ENCODE measurements at regions not wholly inside any gene's neighbourhood (a gene's known extent, or its start where the extent isn't known, plus 50 kb on each side); places are given as distances from the start of the nearest gene placed in this dataset.

DNA sequence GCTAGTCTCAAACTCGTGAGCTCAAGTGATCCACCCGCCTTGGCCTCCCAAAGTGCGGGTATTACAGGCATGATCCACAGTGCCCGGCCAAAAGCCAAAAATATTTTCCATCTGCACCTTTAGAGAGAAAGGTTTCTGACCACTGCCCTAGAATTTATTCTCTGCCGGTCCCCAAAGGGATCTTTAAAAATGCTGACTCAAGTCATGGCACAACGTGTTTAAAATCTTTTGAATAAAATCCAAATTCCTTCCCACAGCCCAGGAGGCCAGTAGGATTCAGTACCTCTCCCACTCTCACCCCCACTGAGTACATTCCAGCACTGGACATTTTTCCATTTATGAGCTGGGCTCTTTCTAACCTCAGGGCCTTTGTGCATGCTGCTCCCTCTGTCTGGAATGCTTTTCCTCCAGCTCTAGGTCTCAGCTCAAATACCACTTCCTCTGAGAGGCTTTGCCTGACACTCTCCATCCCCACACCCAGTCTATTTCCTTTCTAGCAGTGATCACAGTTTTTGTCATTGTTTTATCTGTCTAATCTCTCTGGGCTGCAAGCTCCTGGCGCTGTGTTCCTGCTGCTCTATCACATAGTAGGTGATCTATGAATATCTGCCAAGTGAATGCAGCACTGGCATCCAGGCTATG, 502.9 kb downstream of the SHQ1 start:
- Histone ChIP-seq H3K36me3 (ENCODE audit: control insufficient read depth in 4 of 4, insufficient read depth in 4 of 4, low read length in 4 of 4) (no peaks in the 10 kb centered on the region), H3K9me3 (ENCODE audit: control insufficient read depth in 4 of 4, insufficient read depth in 3 of 4, low read length in 3 of 4) (no peaks in the 10 kb centered on the region), H3K4me1 (ENCODE audit: control insufficient read depth in 5 of 5, insufficient read depth in 5 of 5, low read length in 5 of 5) (peaks cover 0 to 8% (median 5%) of the 10 kb centered on the region in 5 donors), H3K9ac (ENCODE audit: insufficient read depth in 1 of 2, low read length in 2 of 2) (no peak overlapping the region), H3K4me3 (no peak overlapping the region), H3K27ac (ENCODE audit: low read depth in 1 of 2, low read length in 1 of 2) (no peak overlapping the region), H3K27me3 (ENCODE audit: control insufficient read depth in 3 of 3, insufficient read depth in 3 of 3, low read length in 2 of 3) (no peaks in the 10 kb centered on the region)
- peak in 1 of 3 donors; percentile 4 for DNase-seq
- no peak for ATAC-seq (ENCODE audit: insufficient read depth, low FRiP score)
- WGBS, 2 donors: 75 to 78% methylated on average over 7 of the region's 7 CpGs
- TF ChIP-seq, protein P1, sequence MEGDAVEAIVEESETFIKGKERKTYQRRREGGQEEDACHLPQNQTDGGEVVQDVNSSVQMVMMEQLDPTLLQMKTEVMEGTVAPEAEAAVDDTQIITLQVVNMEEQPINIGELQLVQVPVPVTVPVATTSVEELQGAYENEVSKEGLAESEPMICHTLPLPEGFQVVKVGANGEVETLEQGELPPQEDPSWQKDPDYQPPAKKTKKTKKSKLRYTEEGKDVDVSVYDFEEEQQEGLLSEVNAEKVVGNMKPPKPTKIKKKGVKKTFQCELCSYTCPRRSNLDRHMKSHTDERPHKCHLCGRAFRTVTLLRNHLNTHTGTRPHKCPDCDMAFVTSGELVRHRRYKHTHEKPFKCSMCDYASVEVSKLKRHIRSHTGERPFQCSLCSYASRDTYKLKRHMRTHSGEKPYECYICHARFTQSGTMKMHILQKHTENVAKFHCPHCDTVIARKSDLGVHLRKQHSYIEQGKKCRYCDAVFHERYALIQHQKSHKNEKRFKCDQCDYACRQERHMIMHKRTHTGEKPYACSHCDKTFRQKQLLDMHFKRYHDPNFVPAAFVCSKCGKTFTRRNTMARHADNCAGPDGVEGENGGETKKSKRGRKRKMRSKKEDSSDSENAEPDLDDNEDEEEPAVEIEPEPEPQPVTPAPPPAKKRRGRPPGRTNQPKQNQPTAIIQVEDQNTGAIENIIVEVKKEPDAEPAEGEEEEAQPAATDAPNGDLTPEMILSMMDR (IDR thresholded peaks at IDR 0.05; ENCODE audit: control extremely low read depth, extremely low read depth): no peak

DNA sequence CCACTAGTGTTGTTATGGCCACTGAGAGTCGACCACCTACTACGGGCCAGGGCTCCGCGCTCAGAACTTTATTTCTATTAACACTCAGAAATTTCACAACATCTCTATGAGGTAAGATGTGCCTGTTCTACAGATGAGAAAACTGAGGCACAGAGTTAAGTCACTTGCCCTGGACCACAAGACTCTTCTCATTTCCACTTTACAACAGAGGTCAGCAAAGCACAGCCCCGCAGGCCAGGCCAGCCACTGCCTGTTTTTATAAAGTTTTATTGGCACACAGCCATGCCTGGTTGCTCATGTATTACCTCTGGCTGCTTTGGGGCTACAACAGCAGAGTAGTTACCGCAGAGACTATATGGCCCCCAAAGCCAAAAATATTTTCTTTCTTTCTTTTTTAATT, 503.6 kb downstream of the SHQ1 start:
- Histone ChIP-seq H3K9me3 (ENCODE audit: control insufficient read depth in 4 of 4, insufficient read depth in 3 of 4, low read length in 3 of 4) (no peaks in the 10 kb centered on the region), H3K27me3 (ENCODE audit: control insufficient read depth in 3 of 3, insufficient read depth in 3 of 3, low read length in 2 of 3) (no peaks in the 10 kb centered on the region), H3K27ac (ENCODE audit: low read depth in 1 of 2, low read length in 1 of 2) (no peak overlapping the region), H3K4me3 (no peak overlapping the region), H3K9ac (ENCODE audit: insufficient read depth in 1 of 2, low read length in 2 of 2) (no peak overlapping the region), H3K36me3 (ENCODE audit: control insufficient read depth in 4 of 4, insufficient read depth in 4 of 4, low read length in 4 of 4) (no peaks in the 10 kb centered on the region), H3K4me1 (ENCODE audit: control insufficient read depth in 5 of 5, insufficient read depth in 5 of 5, low read length in 5 of 5) (peaks cover 0 to 8% (median 5%) of the 10 kb centered on the region in 5 donors)
- DNase-seq: peak in 1 of 3 donors; percentile 1
- TF ChIP-seq, protein P1 (IDR thresholded peaks at IDR 0.05; ENCODE audit: control extremely low read depth, extremely low read depth): no peak
- no peak for ATAC-seq (ENCODE audit: insufficient read depth, low FRiP score)
- 93 to 95% methylated on average over 6 of the region's 6 CpGs for WGBS, 2 donors

DNA sequence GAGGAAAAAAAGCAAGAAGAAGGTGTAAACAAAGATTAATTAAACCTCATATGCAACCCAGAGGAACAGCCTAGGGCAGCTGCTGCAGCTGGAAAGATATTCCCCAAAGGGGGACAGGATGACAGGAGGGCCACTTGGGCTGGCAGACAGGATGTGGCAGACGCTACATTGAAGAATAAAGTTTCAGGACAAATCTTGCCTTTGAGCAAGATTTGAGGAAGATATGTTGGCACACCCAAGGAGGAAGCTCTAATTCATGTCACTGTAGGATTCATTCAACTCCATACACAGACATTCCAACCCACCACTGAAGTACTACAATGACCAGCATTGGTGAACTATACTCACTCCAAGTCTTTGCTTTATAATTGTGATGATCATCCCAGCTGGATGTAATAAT, 504.0 kb downstream of the SHQ1 start:
- TF ChIP-seq, protein P1 (IDR thresholded peaks at IDR 0.05; ENCODE audit: control extremely low read depth, extremely low read depth): no peak
- peaks cover 0 to 12% (median 5%) of the 10 kb centered on the region in 5 donors for H3K4me1 ChIP-seq (ENCODE audit: control insufficient read depth in 5 of 5, insufficient read depth in 5 of 5, low read length in 5 of 5)
- WGBS, 2 donors: 33 to 51% methylated on average over 1 of the region's 1 CpG
- H3K27me3 ChIP-seq (ENCODE audit: control insufficient read depth in 3 of 3, insufficient read depth in 3 of 3, low read length in 2 of 3): no peaks in the 10 kb centered on the region
- ATAC-seq (ENCODE audit: insufficient read depth, low FRiP score) (no peak), DNase-seq (peak in 1 of 3 donors; percentile 2)
- H3K27ac ChIP-seq (ENCODE audit: low read depth in 1 of 2, low read length in 1 of 2): no peak overlapping the region
- H3K9me3 ChIP-seq (ENCODE audit: control insufficient read depth in 4 of 4, insufficient read depth in 3 of 4, low read length in 3 of 4): no peaks in the 10 kb centered on the region
- no peak overlapping the region for H3K9ac ChIP-seq (ENCODE audit: insufficient read depth in 1 of 2, low read length in 2 of 2)
- no peak overlapping the region for H3K4me3 ChIP-seq
- H3K36me3 ChIP-seq (ENCODE audit: control insufficient read depth in 4 of 4, insufficient read depth in 4 of 4, low read length in 4 of 4): no peaks in the 10 kb centered on the region

DNA sequence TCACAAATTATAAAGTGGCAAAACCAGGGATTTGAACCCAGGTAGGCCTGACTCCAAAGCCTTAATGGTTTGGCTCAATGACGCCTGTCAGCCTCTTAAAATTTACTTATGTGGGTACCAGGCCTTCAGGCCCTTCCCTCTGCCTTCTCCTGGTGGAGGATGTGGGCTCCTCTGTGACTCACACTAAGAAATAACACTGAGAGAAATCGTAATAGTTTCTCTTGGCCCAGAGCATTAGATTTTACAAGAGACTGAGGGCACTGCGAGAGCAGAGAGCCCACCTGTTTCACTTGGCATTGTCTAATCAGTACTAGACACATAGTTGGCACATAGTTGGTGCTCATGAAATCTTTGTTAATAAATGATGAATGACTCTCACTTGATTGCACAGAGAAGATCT, 505.2 kb downstream of the SHQ1 start:
- Histone ChIP-seq H3K27ac (ENCODE audit: low read depth in 1 of 2, low read length in 1 of 2) (no peak overlapping the region), H3K4me3 (no peak overlapping the region), H3K9me3 (ENCODE audit: control insufficient read depth in 4 of 4, insufficient read depth in 3 of 4, low read length in 3 of 4) (no peaks in the 10 kb centered on the region), H3K9ac (ENCODE audit: insufficient read depth in 1 of 2, low read length in 2 of 2) (no peak overlapping the region), H3K27me3 (ENCODE audit: control insufficient read depth in 3 of 3, insufficient read depth in 3 of 3, low read length in 2 of 3) (no peaks in the 10 kb centered on the region), H3K36me3 (ENCODE audit: control insufficient read depth in 4 of 4, insufficient read depth in 4 of 4, low read length in 4 of 4) (no peaks in the 10 kb centered on the region), H3K4me1 (ENCODE audit: control insufficient read depth in 5 of 5, insufficient read depth in 5 of 5, low read length in 5 of 5) (peaks cover 0 to 14% (median 9%) of the 10 kb centered on the region in 5 donors)
- ATAC-seq (ENCODE audit: insufficient read depth, low FRiP score) (no peak), DNase-seq (no peak)
- WGBS, 2 donors: 67 to 80% methylated on average over 3 of the region's 3 CpGs
- TF ChIP-seq, protein P1 (IDR thresholded peaks at IDR 0.05; ENCODE audit: control extremely low read depth, extremely low read depth): no peak
